A549 (cell line): ENCODE measurements at regions not wholly inside any gene's neighbourhood (a gene's known extent, or its start where the extent isn't known, plus 50 kb on each side); places are given as distances from the start of the nearest gene placed in this dataset.

Experiments used
- MAX ChIP-seq: IDR thresholded peaks from 2 replicates; pipeline ENCODE4 v1.6.1; 2012
- TF ChIP-seq, protein P1 (sequence below): fragments of >200 bp; sonication (Bioruptor Twin); formaldehyde crosslinking; IDR thresholded peaks from 3 replicates; pipeline ENCODE4 v1.5.1; 2016
- TF ChIP-seq, protein P2 (sequence below): fragments of 200-600 bp; sonication (generic); IDR thresholded peaks from 2 replicates; pipeline ENCODE4 v1.6.1; 2016; ENCODE audit warnings: antibody characterized with exemption, mild to moderate bottlenecking, moderate library complexity

- TF ChIP-seq, protein P1, sequence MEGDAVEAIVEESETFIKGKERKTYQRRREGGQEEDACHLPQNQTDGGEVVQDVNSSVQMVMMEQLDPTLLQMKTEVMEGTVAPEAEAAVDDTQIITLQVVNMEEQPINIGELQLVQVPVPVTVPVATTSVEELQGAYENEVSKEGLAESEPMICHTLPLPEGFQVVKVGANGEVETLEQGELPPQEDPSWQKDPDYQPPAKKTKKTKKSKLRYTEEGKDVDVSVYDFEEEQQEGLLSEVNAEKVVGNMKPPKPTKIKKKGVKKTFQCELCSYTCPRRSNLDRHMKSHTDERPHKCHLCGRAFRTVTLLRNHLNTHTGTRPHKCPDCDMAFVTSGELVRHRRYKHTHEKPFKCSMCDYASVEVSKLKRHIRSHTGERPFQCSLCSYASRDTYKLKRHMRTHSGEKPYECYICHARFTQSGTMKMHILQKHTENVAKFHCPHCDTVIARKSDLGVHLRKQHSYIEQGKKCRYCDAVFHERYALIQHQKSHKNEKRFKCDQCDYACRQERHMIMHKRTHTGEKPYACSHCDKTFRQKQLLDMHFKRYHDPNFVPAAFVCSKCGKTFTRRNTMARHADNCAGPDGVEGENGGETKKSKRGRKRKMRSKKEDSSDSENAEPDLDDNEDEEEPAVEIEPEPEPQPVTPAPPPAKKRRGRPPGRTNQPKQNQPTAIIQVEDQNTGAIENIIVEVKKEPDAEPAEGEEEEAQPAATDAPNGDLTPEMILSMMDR: no peak
- TF ChIP-seq, protein P2, sequence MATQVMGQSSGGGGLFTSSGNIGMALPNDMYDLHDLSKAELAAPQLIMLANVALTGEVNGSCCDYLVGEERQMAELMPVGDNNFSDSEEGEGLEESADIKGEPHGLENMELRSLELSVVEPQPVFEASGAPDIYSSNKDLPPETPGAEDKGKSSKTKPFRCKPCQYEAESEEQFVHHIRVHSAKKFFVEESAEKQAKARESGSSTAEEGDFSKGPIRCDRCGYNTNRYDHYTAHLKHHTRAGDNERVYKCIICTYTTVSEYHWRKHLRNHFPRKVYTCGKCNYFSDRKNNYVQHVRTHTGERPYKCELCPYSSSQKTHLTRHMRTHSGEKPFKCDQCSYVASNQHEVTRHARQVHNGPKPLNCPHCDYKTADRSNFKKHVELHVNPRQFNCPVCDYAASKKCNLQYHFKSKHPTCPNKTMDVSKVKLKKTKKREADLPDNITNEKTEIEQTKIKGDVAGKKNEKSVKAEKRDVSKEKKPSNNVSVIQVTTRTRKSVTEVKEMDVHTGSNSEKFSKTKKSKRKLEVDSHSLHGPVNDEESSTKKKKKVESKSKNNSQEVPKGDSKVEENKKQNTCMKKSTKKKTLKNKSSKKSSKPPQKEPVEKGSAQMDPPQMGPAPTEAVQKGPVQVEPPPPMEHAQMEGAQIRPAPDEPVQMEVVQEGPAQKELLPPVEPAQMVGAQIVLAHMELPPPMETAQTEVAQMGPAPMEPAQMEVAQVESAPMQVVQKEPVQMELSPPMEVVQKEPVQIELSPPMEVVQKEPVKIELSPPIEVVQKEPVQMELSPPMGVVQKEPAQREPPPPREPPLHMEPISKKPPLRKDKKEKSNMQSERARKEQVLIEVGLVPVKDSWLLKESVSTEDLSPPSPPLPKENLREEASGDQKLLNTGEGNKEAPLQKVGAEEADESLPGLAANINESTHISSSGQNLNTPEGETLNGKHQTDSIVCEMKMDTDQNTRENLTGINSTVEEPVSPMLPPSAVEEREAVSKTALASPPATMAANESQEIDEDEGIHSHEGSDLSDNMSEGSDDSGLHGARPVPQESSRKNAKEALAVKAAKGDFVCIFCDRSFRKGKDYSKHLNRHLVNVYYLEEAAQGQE: no peak
- no peak for TF ChIP-seq MAX
Observed at GRCh38 chr1:63024132-63024531, 240.2 kb downstream of the ATG4C start.
